NCI-H524 treated with DMSO at 0.1 percent for 48 hours (cell line): ENCODE measurements at regions not wholly inside any gene's neighbourhood (a gene's known extent, or its start where the extent isn't known, plus 50 kb on each side); places are given as distances from the start of the nearest gene placed in this dataset.
"Not testable (repeated sequence)": the region's sequence is repeated elsewhere in the genome, so short reads cannot be mapped to it uniquely, and the experiment has no call there.

Source experiments
- DNase-seq: peaks from one replicate; lab custom pipeline; 2025; lab: John Stamatoyannopoulos, UW

GRCh38 chr5:167336161-167336560, 955.3 kb upstream of the WWC1 start:
- no peak for DNase-seq

GRCh38 chr5:167339205-167339604, 952.2 kb upstream of the WWC1 start:
- no peak for DNase-seq

- DNase-seq: no peak
Measured at GRCh38 chr5:167346461-167346860, 945.0 kb upstream of the WWC1 start.

- peak; percentile 41 for DNase-seq
Measured at GRCh38 chr5:167348251-167348926, 943.1 kb upstream of the WWC1 start.

DNA sequence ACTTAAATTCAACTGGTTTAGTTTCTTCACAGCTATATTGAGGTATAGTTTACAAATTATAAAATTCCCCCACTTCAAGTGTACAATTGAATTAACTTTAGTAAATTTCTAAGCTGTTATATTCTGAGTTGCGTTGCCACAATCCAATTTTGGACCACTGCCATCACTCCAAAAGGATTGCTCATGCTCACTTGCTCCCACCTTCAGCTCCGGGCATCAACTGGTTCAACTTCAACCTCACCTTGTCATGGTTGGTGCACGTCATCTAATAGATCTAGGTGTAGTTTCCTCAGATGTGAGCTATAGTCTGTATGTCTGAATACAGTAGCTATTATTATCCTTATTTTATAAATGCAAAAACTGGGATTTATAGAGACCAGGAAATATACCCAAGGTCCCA, 942.5 kb upstream of the WWC1 start:
- DNase-seq: no peak

- no peak for DNase-seq
Measured at GRCh38 chr5:167351316-167351715, 940.1 kb upstream of the WWC1 start.

DNA sequence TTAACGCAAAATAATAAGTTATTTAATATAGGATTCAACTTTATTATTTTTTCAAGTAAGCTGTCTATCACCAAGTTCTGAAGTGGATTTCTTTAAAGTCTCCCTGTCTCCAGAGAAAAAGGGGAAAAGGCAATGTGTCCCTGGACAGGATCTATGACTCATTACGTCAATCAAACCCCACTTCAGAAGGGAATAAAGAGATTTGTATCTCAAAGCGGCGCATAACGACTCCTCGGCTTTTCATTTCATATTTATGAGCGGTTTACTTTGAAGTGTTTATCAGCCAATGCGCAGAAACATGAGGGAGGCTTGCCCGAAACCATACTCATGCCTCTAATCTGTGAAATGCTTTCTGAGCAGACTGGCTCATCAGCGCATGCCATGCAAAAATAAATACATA, 938.6 kb upstream of the WWC1 start:
- no peak for DNase-seq

- no peak for DNase-seq
Measured at GRCh38 chr5:167355346-167355745, 936.1 kb upstream of the WWC1 start.

GRCh38 chr5:167356374-167356773, 935.1 kb upstream of the WWC1 start:
- DNase-seq: no peak

DNA sequence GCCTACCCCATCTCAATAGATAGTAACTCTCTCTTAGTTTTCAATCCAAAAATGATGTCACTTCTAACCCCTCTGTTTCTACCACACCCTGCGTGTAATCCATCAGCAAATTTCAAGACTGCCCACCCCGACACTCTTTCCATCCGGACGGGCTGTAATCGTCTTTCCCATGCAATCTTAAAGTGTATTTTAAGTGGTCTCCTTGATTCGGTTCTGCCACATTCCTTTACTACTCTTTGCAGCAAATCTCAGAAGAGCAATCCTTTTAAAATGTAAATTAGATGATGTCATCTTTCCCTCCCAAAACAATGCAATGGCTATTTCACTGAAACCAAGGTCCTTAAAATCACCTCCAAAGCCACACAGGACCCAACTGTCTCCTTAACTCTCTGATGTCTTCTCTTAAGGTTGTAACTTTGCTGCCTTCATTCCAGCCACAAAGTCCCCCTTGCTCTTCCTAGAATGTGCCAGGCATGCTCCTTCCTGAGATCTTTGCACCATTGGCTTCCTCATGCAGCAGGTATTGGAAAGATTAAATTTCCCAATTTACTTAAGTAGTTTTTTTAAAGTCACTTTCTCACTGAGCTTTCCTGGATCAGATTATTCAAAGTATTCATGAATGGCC, 932.5 kb upstream of the WWC1 start:
- no peak for DNase-seq

DNA sequence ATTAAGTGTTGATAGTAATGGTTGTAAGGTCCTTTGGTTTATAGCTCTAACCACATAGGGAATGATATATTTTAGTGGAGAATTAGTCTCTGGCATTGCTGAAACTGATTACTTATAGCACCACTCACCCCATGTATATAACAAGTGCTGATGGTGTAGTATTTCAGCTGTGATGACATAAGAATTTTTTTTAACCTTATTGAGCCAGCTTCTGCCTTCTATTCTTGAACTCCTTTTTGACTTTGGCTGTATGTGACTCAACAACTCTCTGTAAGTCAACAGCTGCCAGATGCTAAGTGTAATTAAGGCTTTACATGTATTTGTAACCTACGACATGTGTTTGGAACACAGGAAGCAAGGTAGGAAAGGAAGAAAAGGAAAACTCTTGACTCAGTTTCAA, 929.6 kb upstream of the WWC1 start:
- peak; percentile 9 for DNase-seq

DNA sequence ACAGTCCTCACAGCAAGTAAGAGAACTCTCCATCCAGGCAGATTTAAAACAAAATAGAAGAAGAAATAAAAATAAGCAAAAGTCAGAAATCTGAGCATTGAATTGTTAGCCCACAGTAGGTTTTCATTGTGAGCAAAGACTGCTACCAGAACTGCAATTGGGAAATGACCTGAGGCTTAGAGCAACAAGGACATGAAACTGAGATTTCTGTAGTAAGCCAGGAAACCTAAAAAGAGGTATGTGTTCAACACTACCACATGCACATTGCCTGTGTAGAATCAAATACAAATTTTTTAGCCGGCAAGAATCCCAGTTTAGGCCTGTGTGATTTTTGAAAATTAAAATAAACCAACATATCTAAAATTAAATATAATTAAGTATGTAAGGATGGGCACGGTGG, 928.4 kb upstream of the WWC1 start:
- no peak for DNase-seq

DNA sequence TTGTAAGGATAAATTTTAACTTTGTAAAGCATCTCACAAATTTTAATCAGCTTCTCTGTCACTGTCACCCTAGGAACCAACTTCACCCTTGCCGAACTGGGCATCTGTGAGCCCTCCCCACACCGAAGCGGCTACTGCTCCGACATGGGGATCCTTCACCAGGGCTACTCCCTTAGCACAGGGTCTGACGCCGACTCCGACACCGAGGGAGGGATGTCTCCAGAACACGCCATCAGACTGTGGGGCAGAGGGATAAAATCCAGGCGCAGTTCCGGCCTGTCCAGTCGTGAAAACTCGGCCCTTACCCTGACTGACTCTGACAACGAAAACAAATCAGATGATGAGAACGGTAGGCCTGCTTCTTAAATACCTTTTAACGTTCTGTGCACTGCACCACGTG, 916.3 kb upstream of the WWC1 start:
- no peak for DNase-seq

GRCh38 chr5:167378894-167379723, 912.3 kb upstream of the WWC1 start:
- no peak for DNase-seq

DNA sequence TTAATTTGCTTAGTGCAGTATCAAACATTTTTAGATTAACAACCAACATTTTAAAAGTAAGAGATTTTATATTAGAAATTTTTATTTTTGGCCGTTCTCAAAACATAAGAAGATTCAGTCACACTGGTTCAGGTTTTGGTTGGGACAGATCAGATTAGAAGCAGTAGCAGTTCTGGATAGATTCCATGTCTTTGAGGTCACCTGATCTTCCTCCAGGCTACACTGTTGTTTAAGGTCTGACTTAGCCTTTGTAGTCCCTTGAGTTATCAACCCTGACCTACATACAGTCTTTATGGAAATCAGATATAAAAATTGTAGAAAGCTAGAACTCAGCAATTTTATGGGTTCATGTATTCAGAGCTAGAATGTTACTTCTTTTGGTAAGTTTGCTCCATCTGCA, 910.0 kb upstream of the WWC1 start:
- no peak for DNase-seq

DNA sequence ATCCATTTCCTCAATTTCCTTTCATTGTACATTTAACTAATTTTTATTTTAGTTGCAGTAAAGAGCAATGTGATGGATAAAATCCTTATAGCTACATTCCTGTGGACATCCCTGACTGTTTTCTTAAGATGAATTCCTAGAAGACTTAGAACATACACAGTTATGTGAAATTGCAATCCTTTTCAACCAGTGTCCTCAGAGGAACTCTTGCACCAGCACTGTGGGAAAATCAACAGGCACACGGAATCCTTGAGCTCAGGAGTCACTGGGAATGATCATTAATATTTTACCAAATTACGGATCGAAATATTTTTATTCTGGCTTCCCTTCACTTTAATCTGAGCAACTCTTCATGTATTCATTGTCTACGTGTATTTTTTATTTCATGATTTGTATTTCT, 901.9 kb upstream of the WWC1 start:
- DNase-seq: no peak

DNA sequence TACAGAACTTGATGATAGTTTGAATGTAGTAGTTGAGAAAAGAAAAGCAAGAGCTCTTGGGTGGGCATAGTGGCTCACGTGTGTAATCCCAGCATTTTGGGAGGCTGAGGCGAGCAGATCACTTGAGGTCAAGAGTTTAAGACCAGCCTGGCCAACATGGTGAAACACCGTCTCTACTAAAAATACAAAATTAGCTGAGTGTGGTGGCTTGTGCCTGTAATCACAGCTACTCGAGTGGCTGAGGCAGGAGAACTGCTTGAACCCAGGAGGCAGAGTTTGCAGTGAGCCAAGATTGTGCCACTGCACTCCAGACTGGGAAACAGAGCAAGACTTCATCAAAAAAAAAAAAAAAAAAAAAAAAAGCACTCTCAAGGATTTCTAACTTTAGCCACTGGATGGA, 900.2 kb upstream of the WWC1 start:
- DNase-seq: not testable (repeated sequence)

- DNase-seq: no peak
Measured at GRCh38 chr5:167392240-167392639, 899.2 kb upstream of the WWC1 start.

DNA sequence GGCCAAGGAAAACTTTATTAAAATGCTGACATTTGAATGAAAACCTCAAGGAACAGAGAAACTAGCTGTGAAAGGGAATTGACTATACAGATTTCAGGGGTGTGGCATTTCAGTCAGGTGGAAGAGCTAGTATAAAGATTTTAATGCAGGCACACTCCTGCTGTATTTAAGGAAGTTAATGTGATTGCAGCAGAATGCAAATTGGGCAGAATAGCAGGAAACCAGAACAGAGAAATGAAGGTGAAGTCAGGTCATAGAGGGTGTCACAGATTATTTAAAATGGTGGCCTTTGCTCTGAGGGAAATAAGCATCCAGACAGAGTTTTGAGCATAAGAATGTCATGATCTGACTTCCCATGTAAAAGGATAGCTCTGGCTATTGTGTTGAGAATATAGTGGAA, 898.1 kb upstream of the WWC1 start:
- no peak for DNase-seq

DNA sequence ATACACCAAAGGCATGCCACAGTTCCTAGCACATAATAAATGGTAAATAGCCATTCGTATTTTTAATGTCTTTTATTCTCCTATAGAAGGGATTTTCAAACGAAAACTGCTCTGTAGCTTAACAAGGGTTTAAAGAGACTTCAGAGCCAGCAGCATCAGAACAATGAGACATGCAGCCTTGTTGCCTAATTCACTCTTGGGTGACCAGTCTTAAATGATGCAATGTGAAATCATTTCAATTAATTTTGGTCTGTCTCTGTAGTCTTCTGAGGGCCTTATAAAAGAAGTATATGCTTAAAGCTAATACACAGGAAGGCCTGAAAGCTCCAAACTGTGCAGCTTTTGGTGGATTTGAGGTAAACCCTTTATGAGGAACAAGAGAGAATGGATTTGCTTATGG, 888.8 kb upstream of the WWC1 start:
- DNase-seq: no peak

DNA sequence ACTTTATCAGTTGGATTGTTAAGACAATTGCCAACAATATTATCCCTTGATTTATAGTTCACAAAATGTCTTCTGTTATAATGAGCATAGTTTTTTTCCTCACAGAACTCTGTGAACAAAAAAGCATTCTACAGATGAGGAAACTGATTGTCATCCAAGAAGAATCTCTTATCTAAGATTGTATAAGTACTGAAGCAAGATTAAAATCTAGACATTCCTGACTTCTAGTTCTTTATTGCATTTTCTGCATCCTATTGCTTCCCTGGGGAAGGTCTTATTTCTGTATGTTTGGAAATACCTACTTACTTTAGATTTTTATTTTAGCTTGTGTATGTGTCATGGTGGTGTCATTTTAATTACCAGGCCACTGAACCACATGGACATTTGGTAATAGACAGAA, 884.9 kb upstream of the WWC1 start:
- no peak for DNase-seq

DNA sequence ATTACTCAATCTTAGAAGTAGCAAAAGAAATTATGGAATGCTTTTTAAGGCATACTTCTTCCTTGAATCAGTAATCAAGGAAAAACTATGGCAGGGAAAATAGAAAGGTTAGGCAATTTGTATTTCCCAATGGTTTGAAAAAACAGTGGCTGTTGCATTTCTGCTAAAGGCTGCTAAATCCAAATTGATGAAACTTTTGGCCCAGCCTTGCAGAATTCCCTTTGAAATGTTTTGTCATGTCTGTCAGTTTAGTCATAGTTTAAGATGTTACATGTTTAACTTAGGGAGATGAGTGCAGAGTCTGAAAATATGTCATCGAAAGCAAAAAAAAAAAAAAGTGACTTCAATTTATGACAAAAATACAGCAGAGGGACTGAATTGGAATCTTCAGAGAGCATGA, 878.9 kb upstream of the WWC1 start:
- no peak for DNase-seq

DNA sequence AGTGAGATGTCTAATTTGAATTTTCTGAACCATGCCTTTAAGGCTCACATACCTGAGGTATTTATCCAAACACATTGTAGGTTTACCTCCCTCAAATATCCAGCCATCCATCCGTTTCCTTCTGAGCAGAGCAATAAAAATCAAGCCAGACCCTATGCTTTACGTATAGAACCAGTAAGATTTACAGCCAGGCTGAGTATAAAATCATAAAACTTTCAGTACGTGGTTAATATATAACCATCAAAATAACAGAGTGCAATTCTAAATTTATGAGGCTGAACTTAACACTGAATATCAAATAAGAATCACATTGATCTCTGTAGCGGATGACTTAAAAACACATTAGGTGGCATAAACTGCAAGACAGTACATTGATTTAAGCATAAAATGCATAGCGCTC, 877.9 kb upstream of the WWC1 start:
- no peak for DNase-seq
